GM23338 (cell line): ENCODE measurements at regions not wholly inside any gene's neighbourhood (a gene's known extent, or its start where the extent isn't known, plus 50 kb on each side); places are given as distances from the start of the nearest gene placed in this dataset.

ENCODE experiments used
- ATAC-seq: fragments of 200-7000 bp; cut with Tn5 transposase; 3 replicates; pipeline ENCODE4 v1.9.1; 2020
- DNase-seq: peaks from one replicate; pipeline ENCODE4 v3.0.0-alpha.2; 2015; ENCODE audit warnings: low spot score
- H2AFZ ChIP-seq: fragments of 200-600 bp; sonication (generic); 2 replicates; pipeline ENCODE4 v1.8.0; 2016; ENCODE audit warnings: antibody characterized with exemption, mild to moderate bottlenecking, moderate library complexity
- H3F3A ChIP-seq: fragments of 200-600 bp; sonication (generic); replicated peaks from 2 replicates; pipeline ENCODE4 v1.8.0; 2017; ENCODE audit warnings: antibody characterized with exemption, mixed run types, low read depth
- H3K27ac ChIP-seq: fragments of 200-600 bp; sonication (generic); 2 replicates; pipeline ENCODE4 v1.6.1; 2016; ENCODE audit warnings: low read depth
- H3K27me3 ChIP-seq: fragments of 200-600 bp; sonication (generic); 2 replicates; pipeline ENCODE4 v1.8.0; 2016; ENCODE audit warnings: mild to moderate bottlenecking, mixed run types, moderate library complexity; ENCODE audit not compliant: insufficient read depth
- H3K36me3 ChIP-seq: fragments of 200-600 bp; sonication (generic); 2 replicates; pipeline ENCODE4 v1.8.0; 2016; ENCODE audit warnings: mild to moderate bottlenecking; ENCODE audit not compliant: insufficient read depth
- H3K4me1 ChIP-seq: fragments of 200-600 bp; sonication (generic); 2 replicates; pipeline ENCODE4 v1.8.0; 2016; ENCODE audit warnings: mild to moderate bottlenecking, moderate library complexity; ENCODE audit not compliant: insufficient read depth
- H3K4me2 ChIP-seq: fragments of 200-600 bp; sonication (generic); 2 replicates; pipeline ENCODE4 v1.7.1; 2017; ENCODE audit warnings: mixed run types
- H3K4me3 ChIP-seq: fragments of 200-600 bp; sonication (generic); 2 replicates; pipeline ENCODE4 v1.6.1; 2016; ENCODE audit warnings: mixed run types
- H3K79me2 ChIP-seq: fragments of 200-600 bp; sonication (generic); replicated peaks from 2 replicates; pipeline ENCODE4 v1.8.0; 2017; ENCODE audit warnings: mild to moderate bottlenecking; ENCODE audit not compliant: insufficient read depth
- H3K9me2 ChIP-seq: fragments of 200-600 bp; sonication (generic); 2 replicates; pipeline ENCODE4 v1.8.0; 2017; ENCODE audit not compliant: insufficient read depth
- H4K20me1 ChIP-seq: fragments of 200-600 bp; sonication (generic); replicated peaks from 2 replicates; pipeline ENCODE4 v1.8.0; 2017; ENCODE audit warnings: mild to moderate bottlenecking; ENCODE audit not compliant: insufficient read depth
- H3K27ac Mint-ChIP-seq: 2 replicates; pipeline ENCODE4 v1.8.0; 2020; ENCODE audit warnings: inconsistent platforms, mild to moderate bottlenecking, moderate library complexity, mixed read lengths
- H3K27me3 Mint-ChIP-seq: 3 replicates; pipeline ENCODE4 v1.8.0; 2022; ENCODE audit warnings: low read depth, mild to moderate bottlenecking, moderate library complexity, mixed read lengths, inconsistent platforms; ENCODE audit not compliant: insufficient read depth, poor library complexity
- H3K36me3 Mint-ChIP-seq: 3 replicates; pipeline ENCODE4 v1.8.0; 2021; ENCODE audit warnings: low read depth, mild to moderate bottlenecking, inconsistent platforms, moderate library complexity, mixed read lengths
- H3K4me1 Mint-ChIP-seq: 3 replicates; pipeline ENCODE4 v1.8.0; 2020; ENCODE audit warnings: mild to moderate bottlenecking, inconsistent platforms, mixed read lengths
- H3K4me3 Mint-ChIP-seq: 3 replicates; pipeline ENCODE4 v1.8.0; 2021; ENCODE audit warnings: moderate library complexity, mild to moderate bottlenecking, inconsistent platforms, mixed read lengths
- H3K9me3 Mint-ChIP-seq: 3 replicates; pipeline ENCODE4 v1.8.0; 2020; ENCODE audit warnings: moderate library complexity, mild to moderate bottlenecking, inconsistent platforms, mixed read lengths
- CREB1 ChIP-seq: fragments of 250-450 bp; sonication (Bioruptor Pico); IDR thresholded peaks from 2 replicates; pipeline ENCODE4 v1.5.0; 2020; ENCODE audit warnings: low read depth, mild to moderate bottlenecking, moderate library complexity
- EZH2 ChIP-seq: fragments of 200-600 bp; sonication (generic); IDR thresholded peaks from one replicate; pipeline ENCODE4 v1.8.0; 2017; ENCODE audit warnings: antibody characterized with exemption, mild to moderate bottlenecking, low read depth; ENCODE audit not compliant: unreplicated experiment
- JUNB ChIP-seq: IDR thresholded peaks from one replicate; pipeline ENCODE4 v1.6.1; 2016; ENCODE audit warnings: antibody characterized with exemption; ENCODE audit not compliant: unreplicated experiment
- STAT1 ChIP-seq: IDR thresholded peaks from one replicate; pipeline ENCODE4 v1.6.1; 2016; ENCODE audit warnings: antibody characterized with exemption; ENCODE audit not compliant: unreplicated experiment
- ZNF114 ChIP-seq: fragments of 250-450 bp; sonication (Bioruptor Pico); IDR thresholded peaks from 2 replicates; pipeline ENCODE4 v1.5.0; 2020; ENCODE audit warnings: mild to moderate bottlenecking, moderate library complexity
- ZNF462 ChIP-seq: fragments of 250-450 bp; sonication (Bioruptor Pico); IDR thresholded peaks from 2 replicates; pipeline ENCODE4 v1.5.0; 2020; ENCODE audit warnings: mild to moderate bottlenecking, moderate library complexity

GRCh38 chr14:35989736-35990135, 163.6 kb downstream of the BRMS1L start:
- Histone ChIP-seq H3F3A (no peaks in the 10 kb centered on the region), H3K4me3 (no peak overlapping the region), H4K20me1 (no peaks in the 10 kb centered on the region), H3K4me2 (no peak overlapping the region), H2AFZ (peak overlapping the region; percentile 52; the same call in 1 of the 2 replicates), H3K4me1 (peaks cover 8% of the 10 kb centered on the region; the same call in 1 of the 2 replicates), H3K27ac (no peak overlapping the region), H3K79me2 (no peaks in the 10 kb centered on the region), H3K9me2 (peaks cover 7% of the 10 kb centered on the region; the same call in 1 of the 2 replicates), H3K27me3 (no peaks in the 10 kb centered on the region), H3K36me3 (no peaks in the 10 kb centered on the region)
- H3K9me3 Mint-ChIP-seq: no peaks in the 10 kb centered on the region
- no peak for DNase-seq
- no peak overlapping the region for H3K4me3 Mint-ChIP-seq
- H3K36me3 Mint-ChIP-seq: no peaks in the 10 kb centered on the region; the same call in 2 of the 3 replicates
- no peak overlapping the region for H3K27ac Mint-ChIP-seq
- TF ChIP-seq ZNF462 (CRISPR knock-in tag) (no peak), JUNB (no peak), EZH2 (no peak), ZNF114 (CRISPR knock-in tag) (no peak), CREB1 (CRISPR knock-in tag) (no peak), STAT1 (no peak)
- H3K4me1 Mint-ChIP-seq: peaks cover 5% of the 10 kb centered on the region; the same call in 2 of the 3 replicates
- no peak for ATAC-seq
- H3K27me3 Mint-ChIP-seq: peaks cover 4% of the 10 kb centered on the region
